ENCODE measurements at regions not wholly inside any gene's neighbourhood (a gene's known extent, or its start where the extent isn't known, plus 50 kb on each side); places are given as distances from the start of the nearest gene placed in this dataset.

GRCh38 chr12:20099395-20100183, 268.7 kb upstream of the PDE3A start:
- Mint-ChIP-seq H3K36me3 (ENCODE audit: insufficient read depth, unreplicated experiment) (no peaks in the 10 kb centered on the region), H3K4me3 (ENCODE audit: unreplicated experiment) (no peak overlapping the region), H3K27ac (ENCODE audit: unreplicated experiment) (no peak overlapping the region), H3K27me3 (ENCODE audit: insufficient read depth, unreplicated experiment) (peaks cover 6% of the 10 kb centered on the region), H3K9me3 (ENCODE audit: unreplicated experiment) (no peaks in the 10 kb centered on the region), H3K4me1 (ENCODE audit: low read depth, unreplicated experiment) (no peaks in the 10 kb centered on the region)
- Histone ChIP-seq H3K9me3 (no peaks in the 10 kb centered on the region; the same call in 1 of the 2 replicates), H3K4me1 (no peaks in the 10 kb centered on the region), H3K27me3 (replicated peaks; ENCODE audit: control insufficient read depth, insufficient read depth, low read length) (no peaks in the 10 kb centered on the region), H3K4me3 (ENCODE audit: low read depth, low read length) (no peak overlapping the region), H3K36me3 (ENCODE audit: control insufficient read depth, insufficient read depth, low read length) (no peaks in the 10 kb centered on the region)
- no peak for DNase-seq
- ChIA-PET CTCF (no interaction called here), POLR2A (no interaction called here)
- intact Hi-C loops (cut with micrococcal nuclease; ENCODE audit: unreplicated experiment) = no loop called here
- BruUV-seq (replicated peaks) = no TSS peak
- no peak for TF ChIP-seq CTCF (IDR thresholded peaks at IDR 0.05; ENCODE audit: insufficient read depth in 1 of 2, low read depth in 1 of 2, low read length in 1 of 2, severe bottlenecking in 1 of 2, unreplicated experiment in 1 of 2)

GRCh38 chr12:20101046-20101445, 267.3 kb upstream of the PDE3A start:
- Histone ChIP-seq H3K4me3 (ENCODE audit: low read depth, low read length) (no peak overlapping the region), H3K27me3 (replicated peaks; ENCODE audit: control insufficient read depth, insufficient read depth, low read length) (no peaks in the 10 kb centered on the region), H3K36me3 (ENCODE audit: control insufficient read depth, insufficient read depth, low read length) (no peaks in the 10 kb centered on the region), H3K9me3 (no peaks in the 10 kb centered on the region; the same call in 1 of the 2 replicates), H3K4me1 (no peaks in the 10 kb centered on the region)
- TF ChIP-seq CTCF (IDR thresholded peaks at IDR 0.05; ENCODE audit: insufficient read depth in 1 of 2, low read depth in 1 of 2, low read length in 1 of 2, severe bottlenecking in 1 of 2, unreplicated experiment in 1 of 2) = no peak
- H3K9me3 Mint-ChIP-seq (ENCODE audit: unreplicated experiment) = no peaks in the 10 kb centered on the region
- H3K4me3 Mint-ChIP-seq (ENCODE audit: unreplicated experiment) = no peak overlapping the region
- intact Hi-C loops (cut with micrococcal nuclease; ENCODE audit: unreplicated experiment) = no loop called here
- BruUV-seq (replicated peaks) = no TSS peak
- no peaks in the 10 kb centered on the region for H3K4me1 Mint-ChIP-seq (ENCODE audit: low read depth, unreplicated experiment)
- H3K36me3 Mint-ChIP-seq (ENCODE audit: insufficient read depth, unreplicated experiment) = no peaks in the 10 kb centered on the region
- DNase-seq = no peak
- H3K27me3 Mint-ChIP-seq (ENCODE audit: insufficient read depth, unreplicated experiment) = peaks cover 6% of the 10 kb centered on the region
- H3K27ac Mint-ChIP-seq (ENCODE audit: unreplicated experiment) = no peak overlapping the region
- ChIA-PET POLR2A (no interaction called here), CTCF (no interaction called here)

- Mint-ChIP-seq H3K4me1 (ENCODE audit: low read depth, unreplicated experiment) (no peaks in the 10 kb centered on the region), H3K27ac (ENCODE audit: unreplicated experiment) (no peak overlapping the region), H3K27me3 (ENCODE audit: insufficient read depth, unreplicated experiment) (no peaks in the 10 kb centered on the region), H3K36me3 (ENCODE audit: insufficient read depth, unreplicated experiment) (no peaks in the 10 kb centered on the region), H3K4me3 (ENCODE audit: unreplicated experiment) (no peak overlapping the region), H3K9me3 (ENCODE audit: unreplicated experiment) (peaks cover 6% of the 10 kb centered on the region)
- peaks cover 7% of the 10 kb centered on the region for H3K9me3 ChIP-seq
- CTCF ChIA-PET = no interaction called here
- no peak for DNase-seq
- intact Hi-C loops (cut with micrococcal nuclease; ENCODE audit: unreplicated experiment) = no loop called here
- TF ChIP-seq CTCF (IDR thresholded peaks at IDR 0.05; ENCODE audit: insufficient read depth in 1 of 2, low read depth in 1 of 2, low read length in 1 of 2, severe bottlenecking in 1 of 2, unreplicated experiment in 1 of 2) = no peak
- H3K36me3 ChIP-seq (ENCODE audit: control insufficient read depth, insufficient read depth, low read length) = no peaks in the 10 kb centered on the region
- no peak overlapping the region for H3K4me3 ChIP-seq (ENCODE audit: low read depth, low read length)
- POLR2A ChIA-PET = no interaction called here
- no peaks in the 10 kb centered on the region for H3K4me1 ChIP-seq
- BruUV-seq (replicated peaks) = no TSS peak
- no peaks in the 10 kb centered on the region for H3K27me3 ChIP-seq (replicated peaks; ENCODE audit: control insufficient read depth, insufficient read depth, low read length)
Measured at GRCh38 chr12:20105943-20106342, 262.4 kb upstream of the PDE3A start.
